GM18511 (cell line): ENCODE measurements at regions not wholly inside any gene's neighbourhood (a gene's known extent, or its start where the extent isn't known, plus 50 kb on each side); places are given as distances from the start of the nearest gene placed in this dataset.
"Not testable (repeated sequence)": the region's sequence is repeated elsewhere in the genome, so short reads cannot be mapped to it uniquely, and the experiment has no call there.

Experiments
- ATAC-seq: cut with Tn5 transposase; IDR thresholded peaks from one replicate; pipeline ENCODE4 v1.9.1; 2021; ENCODE audit warnings: mild to moderate bottlenecking, moderate library complexity; ENCODE audit not compliant: unreplicated experiment

GRCh38 chr18:66440433-66440832 lies 163.5 kb downstream of the CDH19 start:
- no peak for ATAC-seq

DNA sequence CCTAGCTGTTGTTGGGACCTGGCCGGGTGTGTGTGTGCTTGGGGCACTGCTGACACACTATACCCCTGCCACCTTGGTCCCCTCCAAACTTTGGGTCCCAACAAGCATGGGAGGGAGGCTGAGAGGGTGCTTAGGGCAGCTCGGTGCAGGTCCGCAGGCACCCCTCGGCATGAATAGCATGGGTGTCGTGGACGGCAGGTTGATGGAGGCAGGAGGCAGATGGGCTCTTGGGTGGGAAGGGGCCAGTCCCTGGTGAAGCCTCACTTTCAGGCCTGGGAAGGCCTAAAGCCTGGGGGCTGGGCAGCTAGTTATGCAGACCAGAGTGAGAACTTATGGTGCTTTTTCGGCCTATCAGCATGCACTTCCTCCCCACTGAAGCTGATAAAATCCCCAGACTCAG lies 164.2 kb downstream of the CDH19 start:
- ATAC-seq, result no peak

DNA sequence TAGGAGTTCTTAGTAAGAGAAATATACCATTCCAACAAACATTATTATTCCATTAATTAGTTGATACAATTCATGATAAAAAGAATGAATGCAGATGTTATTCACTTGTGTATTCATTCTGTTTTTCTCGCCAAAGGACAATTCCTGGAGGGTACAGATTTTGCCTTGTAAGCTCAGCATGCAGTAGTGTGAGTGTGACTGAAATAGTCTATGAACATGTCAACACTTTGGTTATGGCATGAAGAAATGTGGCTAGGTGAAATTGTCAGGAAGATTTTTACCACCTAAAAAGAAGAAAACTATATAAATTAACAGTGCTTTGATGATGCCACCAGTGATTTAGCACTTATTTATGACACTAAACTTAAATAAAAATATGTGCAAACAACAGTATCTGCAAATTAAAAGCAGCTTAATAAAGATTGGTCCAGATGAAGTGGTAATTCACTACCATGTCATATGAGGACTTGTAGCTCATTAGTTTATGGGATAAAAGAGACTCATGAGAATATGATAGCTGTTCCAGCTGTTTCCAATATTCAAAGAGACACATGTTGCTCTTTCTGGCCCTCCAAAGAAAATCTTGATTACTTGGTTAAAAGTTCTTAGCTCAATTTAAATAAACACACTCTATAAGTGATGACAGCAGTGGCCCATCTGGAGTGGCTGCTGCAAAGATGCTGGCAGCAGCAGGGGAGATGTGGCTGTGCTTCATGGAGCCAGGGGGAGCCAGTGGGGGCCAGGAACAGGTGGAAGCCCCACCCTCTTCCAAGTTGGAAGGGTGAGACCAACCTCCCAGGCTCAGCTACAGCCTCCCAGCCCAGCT lies 165.0 kb downstream of the CDH19 start:
- no peak for ATAC-seq

DNA sequence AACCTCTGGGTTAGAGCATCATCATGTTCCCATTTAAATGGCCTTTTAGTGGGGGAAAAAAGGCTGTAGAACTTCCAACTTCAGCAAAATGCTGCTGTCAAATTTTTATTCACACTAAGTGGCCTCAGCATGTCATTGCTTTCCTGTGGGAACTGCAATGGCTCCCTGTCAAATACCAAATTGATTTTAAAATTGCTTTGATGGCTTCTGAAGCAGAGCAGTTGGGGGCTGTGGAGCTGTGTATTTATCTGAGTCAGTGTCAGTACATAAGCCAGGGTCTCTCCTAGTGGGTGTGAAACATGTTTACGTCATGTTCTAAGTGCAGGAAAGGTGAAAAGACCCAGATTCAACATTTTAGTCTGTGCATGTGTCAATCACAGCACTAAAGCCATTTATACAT lies 171.3 kb downstream of the CDH19 start:
- no peak for ATAC-seq

GRCh38 chr18:66428795-66429194 lies 175.1 kb downstream of the CDH19 start:
- no peak for ATAC-seq

GRCh38 chr18:66419400-66419799 lies 184.5 kb downstream of the CDH19 start:
- ATAC-seq, result no peak

DNA sequence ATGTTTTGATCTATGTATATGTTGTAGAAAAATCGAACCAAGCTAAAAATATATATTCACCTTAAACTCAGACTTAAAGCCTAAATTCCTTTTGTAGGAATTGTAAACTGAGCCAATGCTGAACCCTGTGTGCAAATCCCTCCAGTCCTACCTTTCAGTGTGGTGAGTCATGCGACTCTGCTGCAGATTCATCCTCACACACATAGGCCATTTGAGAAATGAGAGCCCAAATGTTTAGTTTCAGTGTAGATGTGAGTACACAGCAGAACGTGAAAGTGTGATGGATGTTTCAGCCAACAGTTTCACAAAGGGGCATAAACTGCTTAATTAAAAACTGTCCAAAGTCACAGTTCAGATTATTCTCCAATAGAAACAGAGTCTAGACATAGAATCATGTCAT lies 193.2 kb downstream of the CDH19 start:
- no peak for ATAC-seq

DNA sequence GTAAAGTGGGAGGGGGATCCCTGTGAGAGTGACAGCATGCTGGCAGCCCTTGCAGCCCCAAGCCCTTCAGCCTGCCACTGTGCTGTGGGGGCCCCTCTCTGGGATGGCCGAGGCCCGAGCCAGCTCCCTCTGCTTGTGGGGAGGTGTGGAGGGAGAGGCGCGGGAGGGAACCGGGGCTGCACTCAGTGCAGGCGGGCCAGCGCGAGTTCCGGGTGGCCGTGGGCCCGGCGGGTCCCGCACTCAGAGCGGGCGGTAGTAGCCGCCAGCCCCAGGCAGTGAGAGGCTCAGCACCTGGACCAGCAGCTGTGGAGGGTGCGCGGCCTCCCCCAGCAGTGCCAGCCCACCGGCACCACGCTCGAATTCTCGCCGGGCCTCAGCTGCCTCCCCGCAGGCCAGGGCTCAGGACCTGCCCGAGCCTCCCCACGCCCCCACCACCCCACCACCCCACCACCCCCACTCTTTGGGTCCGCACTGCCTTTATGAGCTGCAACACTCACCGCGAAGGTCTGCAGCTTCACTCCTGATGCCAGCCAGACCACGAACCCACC lies 208.1 kb downstream of the CDH19 start:
- no peak for ATAC-seq

DNA sequence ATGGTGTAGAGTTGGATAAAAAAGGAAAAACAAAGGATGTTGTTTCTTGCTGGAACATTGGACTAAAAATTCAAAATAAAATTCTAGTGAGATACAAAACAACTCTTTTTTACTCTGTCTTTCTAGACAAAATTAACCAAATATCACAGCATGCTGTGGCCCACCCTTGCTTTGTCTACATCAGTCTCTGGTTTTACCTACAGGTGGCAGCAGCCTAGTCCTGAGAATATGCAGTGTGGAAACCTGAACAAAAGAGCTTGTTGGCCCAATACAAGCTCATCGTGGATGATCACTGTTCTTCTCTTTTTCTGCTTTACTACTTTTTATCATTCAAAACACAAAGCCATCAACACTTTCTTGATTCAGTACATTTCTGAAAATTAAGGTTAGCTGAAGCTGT lies 210.4 kb downstream of the CDH19 start:
- no peak for ATAC-seq

DNA sequence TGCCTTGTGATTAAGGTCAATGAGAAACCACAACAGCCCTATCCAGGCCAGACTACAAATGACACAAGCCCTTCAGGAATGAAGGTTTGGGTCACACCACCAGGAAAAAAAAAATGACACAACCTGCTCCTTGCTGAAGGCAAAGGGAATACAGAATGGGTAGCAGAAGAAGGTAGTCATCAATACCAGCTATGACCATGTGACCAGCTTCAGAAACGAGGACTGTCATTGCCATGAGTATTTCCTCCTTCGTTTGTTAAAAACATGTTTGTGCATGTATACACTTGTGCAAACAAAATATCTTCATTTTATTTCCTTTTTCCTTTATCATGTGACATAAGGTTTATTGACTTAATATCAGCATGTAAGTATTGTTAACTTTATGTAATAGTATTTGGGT lies 226.6 kb downstream of the CDH19 start:
- no peak for ATAC-seq

GRCh38 chr18:66375391-66375790 lies 228.5 kb downstream of the CDH19 start:
- not testable (repeated sequence) for ATAC-seq

DNA sequence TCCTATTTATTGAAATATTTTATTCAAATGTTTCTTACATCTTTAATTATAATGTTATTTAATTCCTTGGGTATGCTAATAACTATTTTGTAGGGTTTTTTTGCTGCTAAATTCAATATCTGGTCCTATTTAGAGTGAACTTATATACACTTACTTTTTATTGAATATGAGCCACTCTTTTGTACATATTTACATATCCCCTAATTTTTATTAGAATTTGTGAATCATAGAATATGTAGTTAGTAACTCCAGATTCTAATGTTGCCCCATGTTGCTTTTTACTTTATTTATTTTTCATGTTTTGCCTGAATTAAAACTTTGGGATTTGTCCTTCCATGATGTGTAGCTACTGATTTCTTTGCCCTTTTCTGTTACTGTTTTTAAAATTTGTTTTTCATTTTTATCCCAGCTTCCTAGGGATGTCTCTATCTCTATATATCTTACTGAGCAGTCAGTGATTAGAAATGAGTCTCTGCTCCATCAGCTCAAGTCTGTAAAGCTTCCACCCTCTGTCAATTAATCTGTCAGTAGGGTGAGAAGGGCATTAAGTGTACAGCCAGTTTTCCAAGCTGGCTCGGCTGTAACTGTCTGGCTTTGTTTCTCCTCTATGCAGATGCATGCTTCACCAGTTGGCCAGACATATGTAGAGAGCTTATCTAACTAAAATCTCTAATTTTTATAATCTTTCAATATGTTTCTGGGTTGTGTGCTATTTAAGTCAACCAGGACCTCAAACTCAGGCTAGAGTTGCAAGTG lies 256.9 kb downstream of the CDH19 start:
- no peak for ATAC-seq

DNA sequence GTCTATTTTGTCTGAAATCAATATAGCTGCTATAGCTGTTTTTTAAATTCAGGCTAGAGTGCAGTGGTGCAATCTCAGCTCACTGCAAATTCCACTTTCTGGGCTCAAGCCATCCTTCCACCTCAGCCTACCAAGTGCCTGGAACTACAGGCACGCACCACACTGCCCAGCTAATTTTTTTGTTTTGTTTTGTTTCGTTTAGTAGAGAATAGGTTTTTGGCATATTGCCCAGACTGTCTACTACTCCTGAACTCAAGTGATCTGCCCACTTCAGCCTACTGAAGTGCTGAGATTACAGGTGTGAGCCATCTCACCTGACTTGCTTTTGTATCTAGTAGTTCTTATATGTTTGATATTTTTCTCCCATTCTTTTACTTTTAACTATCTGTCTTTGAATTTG lies 259.7 kb downstream of the CDH19 start:
- no peak for ATAC-seq

DNA sequence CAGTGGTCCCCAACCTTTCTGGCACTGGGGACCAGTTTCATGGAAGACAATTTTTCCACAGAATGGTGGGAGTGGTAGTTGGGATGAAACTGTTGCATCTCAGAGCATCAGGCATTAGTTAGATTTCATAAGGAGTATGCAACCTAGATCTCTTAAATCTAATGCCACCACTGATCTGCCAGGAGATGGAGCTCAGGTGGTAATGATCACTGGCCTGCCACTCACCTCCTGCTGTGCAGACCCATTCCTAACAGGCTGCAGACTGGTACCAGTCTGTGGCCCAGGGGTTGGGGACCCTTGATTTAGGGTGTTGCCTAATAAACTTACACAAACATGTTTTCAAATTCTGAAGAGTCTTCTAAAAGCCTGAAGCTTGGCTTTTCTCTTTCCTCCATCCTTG lies 261.3 kb downstream of the CDH19 start:
- no peak for ATAC-seq

DNA sequence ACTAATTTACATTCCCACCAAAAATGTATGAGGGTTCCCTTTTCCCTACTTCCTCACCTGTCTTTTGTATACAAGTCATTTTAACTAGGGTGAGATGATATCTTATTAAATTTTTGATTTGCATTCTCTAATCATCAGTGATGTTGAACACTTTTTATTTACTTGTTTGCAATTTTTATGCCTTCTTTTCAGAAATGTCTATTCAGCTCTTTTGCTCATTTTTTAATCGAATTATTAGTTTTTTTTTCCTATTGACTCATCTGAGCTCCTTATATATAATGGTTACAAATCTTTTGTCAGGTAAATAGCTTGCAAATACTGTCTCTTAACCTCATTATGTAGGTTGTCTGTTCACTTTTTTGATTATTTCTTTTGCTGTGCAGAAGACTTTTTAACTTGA lies 269.4 kb downstream of the CDH19 start:
- ATAC-seq, result no peak

- ATAC-seq, result no peak
These were observed 274.2 kb downstream of the CDH19 start for GRCh38 chr18:66329716-66330115.

DNA sequence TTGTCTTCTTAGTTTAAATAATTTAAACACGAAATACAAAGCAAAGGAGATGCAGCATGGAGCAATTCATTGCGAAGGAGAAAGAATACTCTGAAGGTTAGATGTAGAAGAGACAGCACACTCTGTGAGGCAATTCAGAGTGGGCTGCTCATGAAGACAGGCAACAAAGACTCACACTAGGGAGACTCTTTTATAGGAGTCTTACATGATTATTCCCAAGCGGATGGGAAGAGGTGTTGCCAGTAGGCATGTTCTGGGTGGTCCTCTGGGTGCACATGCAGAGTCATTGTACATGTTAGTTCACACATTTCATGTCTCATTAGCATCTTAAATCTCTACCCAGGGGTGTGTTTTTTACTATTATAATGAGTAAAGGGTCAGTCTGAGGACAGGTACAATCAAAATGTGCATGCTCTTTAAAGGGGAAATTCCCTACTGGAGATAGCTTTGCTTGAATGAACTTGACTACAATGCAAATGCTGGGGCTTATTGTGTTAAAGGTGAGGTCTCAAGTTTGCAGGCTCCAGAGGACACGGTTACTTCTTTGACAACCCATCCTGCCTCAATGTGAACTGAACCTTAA lies 275.5 kb downstream of the CDH19 start:
- no peak for ATAC-seq

DNA sequence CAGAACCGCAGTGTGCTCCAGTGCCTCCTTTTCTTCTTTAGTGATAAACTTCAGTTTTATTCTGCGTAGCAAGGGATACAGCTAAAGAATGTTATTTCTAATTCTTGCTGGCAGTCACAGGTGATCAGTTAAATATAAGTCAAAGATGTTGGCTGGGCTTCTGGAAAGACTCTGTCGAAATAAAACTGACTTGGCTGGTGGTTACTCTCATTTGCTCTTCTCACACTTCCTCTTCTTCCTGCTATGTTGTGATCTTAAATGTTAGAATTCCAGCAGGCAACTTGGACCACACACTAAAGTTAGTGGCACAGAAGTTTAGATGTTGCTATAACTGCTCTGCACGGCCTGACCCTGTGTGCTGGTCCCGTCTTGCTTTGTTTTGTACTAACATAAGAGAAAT lies 278.6 kb downstream of the CDH19 start:
- no peak for ATAC-seq

DNA sequence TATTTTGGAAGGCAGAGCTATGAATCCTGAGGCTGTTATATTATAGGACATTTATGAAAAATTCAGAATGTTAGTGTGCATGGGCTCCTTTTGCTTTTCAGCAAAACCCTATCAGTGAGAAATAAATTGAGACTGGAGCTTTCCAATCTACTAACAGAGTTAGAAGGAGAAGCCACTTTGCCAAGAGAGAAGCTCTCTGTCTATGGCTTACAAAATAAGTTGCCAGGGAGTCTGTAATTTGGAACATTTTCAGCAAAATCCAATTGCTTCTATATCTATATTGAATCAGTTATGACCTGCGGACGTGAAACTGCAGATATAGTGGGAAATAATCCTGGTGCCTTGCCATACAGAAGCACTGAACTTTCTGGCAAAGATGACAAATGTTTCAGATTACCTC lies 279.3 kb downstream of the CDH19 start:
- no peak for ATAC-seq

DNA sequence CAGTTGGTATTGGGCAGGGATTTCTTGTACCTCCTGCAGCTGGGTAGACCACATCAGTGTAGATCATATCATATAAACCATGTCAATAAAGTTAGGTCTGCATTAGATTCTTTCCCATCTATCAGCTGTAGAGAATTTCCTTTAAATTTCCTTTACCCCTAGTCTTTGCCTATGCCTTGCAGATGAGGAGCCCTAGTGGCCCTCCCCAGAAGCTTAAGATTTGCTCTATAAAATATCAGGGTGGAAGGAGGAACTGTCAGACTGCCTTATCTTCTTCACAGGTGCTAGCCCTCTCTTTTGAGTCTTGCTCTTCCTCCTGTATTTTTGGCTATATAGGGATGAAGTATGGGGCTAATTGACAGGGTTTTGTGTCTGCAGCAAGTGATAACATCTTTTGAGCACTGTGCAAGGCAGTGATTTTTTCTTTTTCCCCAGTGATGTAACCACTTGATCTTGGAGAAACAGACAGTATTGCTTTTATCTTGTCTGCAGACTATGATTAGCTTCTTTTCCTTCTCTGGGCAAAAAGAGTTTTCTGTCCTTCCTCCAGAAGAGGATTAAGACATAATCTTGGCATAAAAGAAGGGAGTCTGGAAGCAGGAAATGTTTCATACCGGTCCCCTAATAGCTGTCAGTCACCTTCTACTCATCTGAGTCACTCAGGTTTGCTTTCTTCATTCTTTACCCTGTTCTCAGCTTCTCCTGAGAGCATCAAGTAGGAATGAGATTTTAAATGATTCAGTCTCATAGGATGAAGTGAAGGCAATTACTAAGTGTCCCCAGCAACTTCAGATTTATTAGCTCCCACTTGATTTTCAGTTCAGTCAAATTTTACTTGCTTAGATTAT lies 286.4 kb downstream of the CDH19 start:
- no peak for ATAC-seq

DNA sequence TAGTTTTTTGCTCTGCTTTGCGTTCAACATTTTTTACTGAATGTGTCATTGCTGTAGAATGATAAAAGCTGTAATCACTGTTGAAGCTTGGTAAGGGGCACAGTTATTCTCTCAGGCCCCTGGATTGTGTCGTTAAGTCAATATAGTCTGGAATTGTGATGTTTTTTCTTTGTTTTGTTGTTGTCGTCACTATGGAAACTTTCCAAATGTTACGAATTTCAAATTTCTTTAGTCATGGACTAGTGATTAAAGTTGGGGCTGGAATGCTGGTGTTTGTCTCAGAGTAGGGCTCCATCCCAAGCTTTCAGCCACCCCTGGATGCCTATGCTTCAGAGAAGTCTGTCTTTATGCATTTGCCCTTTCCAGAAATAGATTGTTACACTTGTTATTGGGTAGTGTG lies 287.2 kb downstream of the CDH19 start:
- no peak for ATAC-seq
